Transverse colon (tissue), 4 donors: ENCODE measurements at regions not wholly inside any gene's neighbourhood (a gene's known extent, or its start where the extent isn't known, plus 50 kb on each side); places are given as distances from the start of the nearest gene placed in this dataset.

Source experiments
- DNase-seq: peaks from one replicate; pipeline ENCODE4 v3.0.0-alpha.2; 2019
- H3K27ac ChIP-seq, 4 donors: fragments of 200-600 bp; sonication (generic); 2 replicates each; pipeline ENCODE4 v1.5.1; 2016 to 2018; ENCODE audit warnings: inconsistent platforms in 4 of 4
- H3K27me3 ChIP-seq: fragments of 200-600 bp; sonication (generic); 2 replicates; pipeline ENCODE4 v1.5.1; 2017; ENCODE audit warnings: inconsistent platforms
- H3K36me3 ChIP-seq, 4 donors: fragments of 200-600 bp; sonication (generic); 2 replicates each; pipeline ENCODE4 v1.5.1; 2017 to 2019; ENCODE audit warnings: inconsistent platforms in 4 of 4
- H3K4me1 ChIP-seq, 4 donors: fragments of 200-600 bp; sonication (generic); 2 replicates each; pipeline ENCODE4 v1.5.1; 2017 to 2020; ENCODE audit warnings: inconsistent platforms in 4 of 4
- H3K4me3 ChIP-seq, 4 donors: fragments of 200-600 bp; sonication (generic); 1 replicate in 1 of 4; 2 replicates in 3 of 4; pipeline versions ENCODE4 v1.5.1 to v1.6.1; 2017 to 2019; ENCODE audit warnings: inconsistent platforms in 4 of 4
- H3K9me3 ChIP-seq, 2 donors: fragments of 200-600 bp; sonication (generic); 2 replicates each; pipeline ENCODE4 v1.5.1; 2017 to 2019; ENCODE audit warnings: inconsistent platforms in 2 of 2
- CTCF ChIP-seq, 5 experiments: fragments of 200-600 bp in 3 of 5; fragments of 450-650 bp in 2 of 5; sonication (generic) in 3 of 5; IDR thresholded peaks; 1 replicate in 2 of 5; 2 replicates in 3 of 5; pipeline ENCODE4 v1.5.1; 2016 to 2017; ENCODE audit warnings: antibody characterized with exemption in 5 of 5, inconsistent platforms in 3 of 5, mild to moderate bottlenecking in 2 of 5, moderate library complexity in 1 of 5
- EP300 ChIP-seq: sonication (generic); formaldehyde crosslinking; IDR thresholded peaks from one replicate; pipeline ENCODE4 v1.6.1; 2017; ENCODE audit warnings: antibody characterized with exemption, low read depth
- POLR2A ChIP-seq: fragments of 450-650 bp; IDR thresholded peaks from one replicate; pipeline ENCODE4 v1.6.1; 2016; ENCODE audit warnings: antibody characterized with exemption, mild to moderate bottlenecking, moderate library complexity
- POLR2AphosphoS5 ChIP-seq, 3 donors: sonication (generic); formaldehyde crosslinking; IDR thresholded peaks; one replicate each; pipeline ENCODE4 v1.6.1; 2016; ENCODE audit warnings: antibody characterized with exemption in 3 of 3
- WGBS, 2 donors: methylation state at CpG; one replicate each; pipeline ENCODE4 v1.1.5; 2018; ENCODE audit warnings: low coverage in 1 of 2; 5-methylcytosine and 5-hydroxymethylcytosine counted together
- in situ Hi-C, 4 donors: fragments of 200-750 bp; cut with MboI; loops; one replicate each; pipeline versions ENCODE4 v1.15.0 to v1.15.1; 2017; ENCODE audit warnings: low sequenced_read_pairs in 3 of 4, low pct_ligation_motif_present in 1 of 4, low pct_unique_long_range_greater_than_20kb in 1 of 4
- intact Hi-C: fragments of 100-400 bp; cut with DNase I; formaldehyde crosslinking; loops from one replicate; pipeline ENCODE4 v1.15.1; 2023; ENCODE audit warnings: low total_unique reads

GRCh38 chr5:141743866-141744272, 61.8 kb upstream of the ARAP3 start:
- H3K27ac ChIP-seq = no peak overlapping the region
- DNase-seq = no peak
- H3K36me3 ChIP-seq = no peaks in the 10 kb centered on the region
- intact Hi-C loops (no loop called here), in situ Hi-C loops (no loop called here)
- peaks cover 6% of the 10 kb centered on the region for H3K27me3 ChIP-seq
- no peak overlapping the region for H3K4me3 ChIP-seq
- H3K9me3 ChIP-seq = no peaks in the 10 kb centered on the region
- WGBS, 2 donors = 0 to 24% methylated on average over 2 to 4 of the region's 4 CpGs
- no peaks in the 10 kb centered on the region for H3K4me1 ChIP-seq
- TF ChIP-seq EP300 (no peak), POLR2AphosphoS5 (IDR thresholded peaks at IDR 0.05) (no peak), POLR2A (no peak), CTCF (IDR thresholded peaks at IDR 0.05) (no peak)

- TF ChIP-seq EP300 = no peak
- no peak for TF ChIP-seq POLR2A
- TF ChIP-seq POLR2AphosphoS5 (IDR thresholded peaks at IDR 0.05) = no peak
- H3K36me3 ChIP-seq = no peaks in the 10 kb centered on the region
- H3K4me3 ChIP-seq = no peak overlapping the region
- 29 to 43% methylated on average over 5 to 17 of the region's 18 CpGs for WGBS, 2 donors
- in situ Hi-C loops (no loop called here), intact Hi-C loops (no loop called here)
- peaks cover 8% of the 10 kb centered on the region for H3K27me3 ChIP-seq
- no peaks in the 10 kb centered on the region for H3K4me1 ChIP-seq
- no peak overlapping the region for H3K27ac ChIP-seq
- DNase-seq = no peak
- no peaks in the 10 kb centered on the region for H3K9me3 ChIP-seq
Observed at GRCh38 chr5:141742866-141743851, 61.1 kb upstream of the ARAP3 start.

- Histone ChIP-seq H3K27me3 (peaks cover 12% of the 10 kb centered on the region), H3K9me3 (no peaks in the 10 kb centered on the region), H3K36me3 (no peaks in the 10 kb centered on the region), H3K27ac (no peak overlapping the region), H3K4me3 (no peak overlapping the region), H3K4me1 (no peaks in the 10 kb centered on the region)
- intact Hi-C loops = no loop called here
- DNase-seq = no peak
- in situ Hi-C loops = no loop called here
- TF ChIP-seq EP300 = no peak
- no peak for TF ChIP-seq CTCF (IDR thresholded peaks at IDR 0.05)
- TF ChIP-seq POLR2AphosphoS5 (IDR thresholded peaks at IDR 0.05) = no peak
- no peak for TF ChIP-seq POLR2A
- WGBS, 2 donors = 67% methylated on average over 1 of the region's 1 CpG; no CpG with 5 or more reads in 1 of the 2 donors
Observed at GRCh38 chr5:141742144-141742543, 60.1 kb upstream of the ARAP3 start.

GRCh38 chr5:141740885-141741284, 58.9 kb upstream of the ARAP3 start:
- peaks cover 12% of the 10 kb centered on the region for H3K27me3 ChIP-seq
- no peak overlapping the region for H3K4me3 ChIP-seq
- 89% methylated on average over 6 of the region's 6 CpGs; no CpG with 5 or more reads in 1 of the 2 donors for WGBS, 2 donors
- TF ChIP-seq CTCF (IDR thresholded peaks at IDR 0.05) = no peak
- TF ChIP-seq POLR2AphosphoS5 (IDR thresholded peaks at IDR 0.05) = no peak
- TF ChIP-seq EP300 = no peak
- TF ChIP-seq POLR2A = no peak
- H3K4me1 ChIP-seq = no peaks in the 10 kb centered on the region
- in situ Hi-C loops = no loop called here
- H3K36me3 ChIP-seq = no peaks in the 10 kb centered on the region
- no peaks in the 10 kb centered on the region for H3K9me3 ChIP-seq
- intact Hi-C loops = no loop called here
- H3K27ac ChIP-seq = no peak overlapping the region
- no peak for DNase-seq
